PC-3 (cell line): ENCODE measurements at regions not wholly inside any gene's neighbourhood (a gene's known extent, or its start where the extent isn't known, plus 50 kb on each side); places are given as distances from the start of the nearest gene placed in this dataset.

ENCODE experiments used
- CTCF ChIP-seq: fragments of 300-600 bp; sonication (generic); conservative IDR thresholded peaks from 2 replicates; pipeline ENCODE4 v1.5.1; 2017; ENCODE audit warnings: antibody characterized with exemption, low read depth, mild to moderate bottlenecking, low read length
- EZH2 ChIP-seq: fragments of 300-600 bp; sonication (generic); IDR thresholded peaks from one replicate; pipeline ENCODE4 v1.6.1; 2017; ENCODE audit warnings: antibody characterized with exemption, mild to moderate bottlenecking, low read length; ENCODE audit not compliant: unreplicated experiment
- EZH2phosphoT487 ChIP-seq: fragments of 300-600 bp; sonication (generic); IDR thresholded peaks from 2 replicates; pipeline ENCODE4 v1.6.1; 2018; ENCODE audit warnings: mild to moderate bottlenecking, antibody characterized with exemption, low read length, borderline replicate concordance

- TF ChIP-seq CTCF (no peak), EZH2phosphoT487 (no peak), EZH2 (no peak)
Measured at GRCh38 chr7:35398518-35398917, 144.6 kb upstream of the TBX20 start.
